ENCODE measurements at regions not wholly inside any gene's neighbourhood (a gene's known extent, or its start where the extent isn't known, plus 50 kb on each side); places are given as distances from the start of the nearest gene placed in this dataset.

- no peak for TF ChIP-seq SRF (CRISPR knock-in tag; IDR thresholded peaks at IDR 0.05)
- TF ChIP-seq, protein P1, sequence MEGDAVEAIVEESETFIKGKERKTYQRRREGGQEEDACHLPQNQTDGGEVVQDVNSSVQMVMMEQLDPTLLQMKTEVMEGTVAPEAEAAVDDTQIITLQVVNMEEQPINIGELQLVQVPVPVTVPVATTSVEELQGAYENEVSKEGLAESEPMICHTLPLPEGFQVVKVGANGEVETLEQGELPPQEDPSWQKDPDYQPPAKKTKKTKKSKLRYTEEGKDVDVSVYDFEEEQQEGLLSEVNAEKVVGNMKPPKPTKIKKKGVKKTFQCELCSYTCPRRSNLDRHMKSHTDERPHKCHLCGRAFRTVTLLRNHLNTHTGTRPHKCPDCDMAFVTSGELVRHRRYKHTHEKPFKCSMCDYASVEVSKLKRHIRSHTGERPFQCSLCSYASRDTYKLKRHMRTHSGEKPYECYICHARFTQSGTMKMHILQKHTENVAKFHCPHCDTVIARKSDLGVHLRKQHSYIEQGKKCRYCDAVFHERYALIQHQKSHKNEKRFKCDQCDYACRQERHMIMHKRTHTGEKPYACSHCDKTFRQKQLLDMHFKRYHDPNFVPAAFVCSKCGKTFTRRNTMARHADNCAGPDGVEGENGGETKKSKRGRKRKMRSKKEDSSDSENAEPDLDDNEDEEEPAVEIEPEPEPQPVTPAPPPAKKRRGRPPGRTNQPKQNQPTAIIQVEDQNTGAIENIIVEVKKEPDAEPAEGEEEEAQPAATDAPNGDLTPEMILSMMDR (IDR thresholded peaks at IDR 0.05 in 2 of 3, conservative IDR thresholded peaks at IDR 0.05 in 1 of 3; ENCODE audit: insufficient read depth in 2 of 3, low read depth in 1 of 3, low read length in 3 of 3), result no peak
- TF ChIP-seq JUND (IDR thresholded peaks at IDR 0.05; ENCODE audit: borderline replicate concordance, low read depth, low read length), result no peak
- TF ChIP-seq JUND (tag; IDR thresholded peaks at IDR 0.05; ENCODE audit: borderline replicate concordance, low read depth, low read length), result no peak
- no peak for TF ChIP-seq MYBL2 (IDR thresholded peaks at IDR 0.05; ENCODE audit: low read depth)
- no peak for TF ChIP-seq MYBL2 (CRISPR knock-in tag; IDR thresholded peaks at IDR 0.05; ENCODE audit: borderline replicate concordance)
- no peak for TF ChIP-seq NBN (IDR thresholded peaks at IDR 0.05; ENCODE audit: low read depth)
- TF ChIP-seq RAD21 (CRISPR knock-in tag; conservative IDR thresholded peaks at IDR 0.05 in 1 of 2, IDR thresholded peaks at IDR 0.05 in 1 of 2), result no peak
- TF ChIP-seq SETDB1 (IDR thresholded peaks at IDR 0.05; ENCODE audit: low read length), result no peak
- no peak for TF ChIP-seq RCOR1 (IDR thresholded peaks at IDR 0.05; ENCODE audit: borderline replicate concordance in 1 of 2, low read depth in 2 of 2, low read length in 2 of 2)
- TF ChIP-seq HMGN3 (IDR thresholded peaks at IDR 0.05; ENCODE audit: borderline replicate concordance, extremely low read depth, insufficient read length, low read depth, low read length), result no peak
- TF ChIP-seq, protein P2, sequence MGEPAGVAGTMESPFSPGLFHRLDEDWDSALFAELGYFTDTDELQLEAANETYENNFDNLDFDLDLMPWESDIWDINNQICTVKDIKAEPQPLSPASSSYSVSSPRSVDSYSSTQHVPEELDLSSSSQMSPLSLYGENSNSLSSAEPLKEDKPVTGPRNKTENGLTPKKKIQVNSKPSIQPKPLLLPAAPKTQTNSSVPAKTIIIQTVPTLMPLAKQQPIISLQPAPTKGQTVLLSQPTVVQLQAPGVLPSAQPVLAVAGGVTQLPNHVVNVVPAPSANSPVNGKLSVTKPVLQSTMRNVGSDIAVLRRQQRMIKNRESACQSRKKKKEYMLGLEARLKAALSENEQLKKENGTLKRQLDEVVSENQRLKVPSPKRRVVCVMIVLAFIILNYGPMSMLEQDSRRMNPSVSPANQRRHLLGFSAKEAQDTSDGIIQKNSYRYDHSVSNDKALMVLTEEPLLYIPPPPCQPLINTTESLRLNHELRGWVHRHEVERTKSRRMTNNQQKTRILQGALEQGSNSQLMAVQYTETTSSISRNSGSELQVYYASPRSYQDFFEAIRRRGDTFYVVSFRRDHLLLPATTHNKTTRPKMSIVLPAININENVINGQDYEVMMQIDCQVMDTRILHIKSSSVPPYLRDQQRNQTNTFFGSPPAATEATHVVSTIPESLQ (CRISPR knock-in tag; IDR thresholded peaks at IDR 0.05), result no peak
- TF ChIP-seq SRSF9 (IDR thresholded peaks at IDR 0.05; ENCODE audit: borderline replicate concordance, low read depth, low read length), result no peak
- no peak for TF ChIP-seq CBX3 (IDR thresholded peaks at IDR 0.05; ENCODE audit: borderline replicate concordance in 1 of 2, low read length in 2 of 2)
- TF ChIP-seq, protein P3, sequence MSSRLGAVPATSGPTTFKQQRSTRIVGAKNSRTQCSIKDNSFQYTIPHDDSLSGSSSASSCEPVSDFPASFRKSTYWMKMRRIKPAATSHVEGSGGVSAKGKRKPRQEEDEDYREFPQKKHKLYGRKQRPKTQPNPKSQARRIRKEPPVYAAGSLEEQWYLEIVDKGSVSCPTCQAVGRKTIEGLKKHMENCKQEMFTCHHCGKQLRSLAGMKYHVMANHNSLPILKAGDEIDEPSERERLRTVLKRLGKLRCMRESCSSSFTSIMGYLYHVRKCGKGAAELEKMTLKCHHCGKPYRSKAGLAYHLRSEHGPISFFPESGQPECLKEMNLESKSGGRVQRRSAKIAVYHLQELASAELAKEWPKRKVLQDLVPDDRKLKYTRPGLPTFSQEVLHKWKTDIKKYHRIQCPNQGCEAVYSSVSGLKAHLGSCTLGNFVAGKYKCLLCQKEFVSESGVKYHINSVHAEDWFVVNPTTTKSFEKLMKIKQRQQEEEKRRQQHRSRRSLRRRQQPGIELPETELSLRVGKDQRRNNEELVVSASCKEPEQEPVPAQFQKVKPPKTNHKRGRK (tag; IDR thresholded peaks at IDR 0.05), result no peak
Observed at GRCh38 chr1:164051782-164052181, 507.2 kb upstream of the PBX1 start.

Data from K562 (cell line).